Glutamatergic neuron (in vitro differentiated cells): ENCODE measurements at regions not wholly inside any gene's neighbourhood (a gene's known extent, or its start where the extent isn't known, plus 50 kb on each side); places are given as distances from the start of the nearest gene placed in this dataset.
"Not testable (repeated sequence)": the region's sequence is repeated elsewhere in the genome, so short reads cannot be mapped to it uniquely, and the experiment has no call there.

Experiments
- DNase-seq: peaks from one replicate; pipeline ENCODE4 v3.0.0; 2022
- H3K27ac Mint-ChIP-seq: one replicate; pipeline ENCODE4 v1.8.0; 2020; ENCODE audit warnings: mild to moderate bottlenecking, mixed read lengths, inconsistent platforms; ENCODE audit not compliant: unreplicated experiment
- H3K27me3 Mint-ChIP-seq: one replicate; pipeline ENCODE4 v1.8.0; 2020; ENCODE audit warnings: mild to moderate bottlenecking, moderate library complexity, mixed read lengths, inconsistent platforms; ENCODE audit not compliant: unreplicated experiment
- H3K36me3 Mint-ChIP-seq: one replicate; pipeline ENCODE4 v1.8.0; 2020; ENCODE audit warnings: mild to moderate bottlenecking, mixed read lengths, inconsistent platforms; ENCODE audit not compliant: unreplicated experiment
- H3K4me1 Mint-ChIP-seq: one replicate; pipeline ENCODE4 v1.8.0; 2020; ENCODE audit warnings: mild to moderate bottlenecking, low read depth, mixed read lengths, inconsistent platforms; ENCODE audit not compliant: unreplicated experiment
- H3K4me3 Mint-ChIP-seq: one replicate; pipeline ENCODE4 v1.8.0; 2020; ENCODE audit warnings: mild to moderate bottlenecking, mixed read lengths, inconsistent platforms; ENCODE audit not compliant: unreplicated experiment
- H3K9me3 Mint-ChIP-seq: one replicate; pipeline ENCODE4 v1.8.0; 2020; ENCODE audit warnings: mild to moderate bottlenecking, moderate library complexity, mixed read lengths, inconsistent platforms; ENCODE audit not compliant: unreplicated experiment
- CTCF ChIP-seq: fragments of 200-600 bp; sonication (generic); IDR thresholded peaks from one replicate; pipeline ENCODE4 v1.5.0; 2021; ENCODE audit not compliant: partially characterized antibody, unreplicated experiment

DNA sequence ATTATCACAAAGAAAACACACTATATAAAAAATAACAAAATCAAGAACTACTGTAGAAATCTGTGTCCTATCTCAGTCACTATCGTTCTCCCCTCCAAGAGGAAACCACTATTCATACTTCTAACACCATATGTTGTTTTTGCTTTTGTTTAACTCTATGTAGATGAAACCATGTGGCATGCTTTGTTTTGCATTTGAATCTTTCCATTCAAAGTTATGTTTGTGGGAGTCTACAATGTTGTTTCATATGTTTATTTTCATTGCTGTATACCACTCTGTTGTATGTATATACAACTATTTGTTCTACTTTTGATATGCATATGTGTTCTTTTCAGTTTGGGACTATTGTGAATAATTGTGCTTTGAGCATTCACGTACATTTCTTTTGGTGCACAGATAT is 116.1 kb downstream of the PABPC4L start:
- Mint-ChIP-seq H3K27me3 (no peaks in the 10 kb centered on the region), H3K4me3 (no peak overlapping the region), H3K4me1 (no peaks in the 10 kb centered on the region), H3K9me3 (peaks cover 1% of the 10 kb centered on the region), H3K36me3 (no peaks in the 10 kb centered on the region), H3K27ac (no peak overlapping the region)
- TF ChIP-seq CTCF: no peak
- no peak for DNase-seq

DNA sequence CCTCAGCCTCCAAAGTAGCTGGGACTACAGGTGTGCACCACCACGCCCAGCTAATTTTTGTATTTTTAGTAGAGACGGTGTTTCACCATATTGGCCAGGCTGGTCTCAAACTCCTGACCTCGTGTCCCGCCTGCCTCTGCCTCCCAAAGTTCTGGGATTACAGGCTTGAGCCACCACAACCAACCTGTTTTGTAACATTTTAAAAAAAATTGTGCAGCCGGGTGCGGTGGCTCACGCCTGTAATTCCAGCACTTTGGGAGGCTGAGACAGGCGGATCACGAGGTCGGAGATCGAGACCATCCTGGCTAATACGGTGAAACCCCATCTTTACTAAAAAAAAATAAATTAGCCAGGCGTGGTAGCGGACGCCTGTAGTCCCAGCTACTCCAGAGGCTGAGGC is 122.5 kb downstream of the PABPC4L start:
- DNase-seq, H3K4me3 Mint-ChIP-seq, H3K27ac Mint-ChIP-seq: not testable (repeated sequence)

GRCh38 chr4:134078230-134078914 is 123.2 kb downstream of the PABPC4L start:
- H3K4me3 Mint-ChIP-seq: no peak overlapping the region
- H3K9me3 Mint-ChIP-seq: peaks cover 3% of the 10 kb centered on the region
- DNase-seq: no peak
- H3K27me3 Mint-ChIP-seq: no peaks in the 10 kb centered on the region
- TF ChIP-seq CTCF: no peak
- H3K27ac Mint-ChIP-seq: no peak overlapping the region
- no peaks in the 10 kb centered on the region for H3K4me1 Mint-ChIP-seq
- H3K36me3 Mint-ChIP-seq: no peaks in the 10 kb centered on the region

More for the DNA sequence above, 122.5 kb downstream of the PABPC4L start:
- H3K9me3 Mint-ChIP-seq, H3K36me3 Mint-ChIP-seq, H3K4me1 Mint-ChIP-seq, H3K27me3 Mint-ChIP-seq: not testable (repeated sequence)

GRCh38 chr4:134073711-134074110 is 127.9 kb downstream of the PABPC4L start:
- H3K9me3 Mint-ChIP-seq: peaks cover 3% of the 10 kb centered on the region
- H3K4me3 Mint-ChIP-seq: no peak overlapping the region
- TF ChIP-seq CTCF: no peak
- H3K4me1 Mint-ChIP-seq: no peaks in the 10 kb centered on the region
- H3K27ac Mint-ChIP-seq: no peak overlapping the region
- no peak for DNase-seq
- H3K36me3 Mint-ChIP-seq: no peaks in the 10 kb centered on the region
- H3K27me3 Mint-ChIP-seq: no peaks in the 10 kb centered on the region

GRCh38 chr4:134072137-134072536 is 129.5 kb downstream of the PABPC4L start:
- DNase-seq: no peak
- Mint-ChIP-seq H3K4me1 (no peaks in the 10 kb centered on the region), H3K9me3 (peaks cover 3% of the 10 kb centered on the region), H3K36me3 (no peaks in the 10 kb centered on the region), H3K4me3 (no peak overlapping the region), H3K27me3 (no peaks in the 10 kb centered on the region), H3K27ac (no peak overlapping the region)
- TF ChIP-seq CTCF: no peak
